Smooth muscle cell (in vitro differentiated cells): ENCODE measurements at regions not wholly inside any gene's neighbourhood (a gene's known extent, or its start where the extent isn't known, plus 50 kb on each side); places are given as distances from the start of the nearest gene placed in this dataset.

Experiments used
- DNase-seq: peaks from one replicate; lab custom pipeline; 2025; ENCODE audit not compliant: unreplicated experiment; lab: John Stamatoyannopoulos, UW
- H2AFZ ChIP-seq: fragments of 200-600 bp; sonication (generic); 2 replicates; pipeline ENCODE4 v1.6.0; 2016; ENCODE audit warnings: antibody characterized with exemption, low read depth, mild to moderate bottlenecking
- H3F3A ChIP-seq: fragments of 200-600 bp; sonication (generic); 2 replicates; pipeline ENCODE4 v1.6.0; 2017; ENCODE audit warnings: antibody characterized with exemption, low read depth
- H3K27ac ChIP-seq: fragments of 200-600 bp; sonication (generic); 2 replicates; pipeline ENCODE4 v1.5.1; 2016; ENCODE audit warnings: low read depth, mild to moderate bottlenecking
- H3K27me3 ChIP-seq: fragments of 200-600 bp; sonication (generic); 2 replicates; pipeline ENCODE4 v1.6.1; 2016; ENCODE audit warnings: low read depth, mild to moderate bottlenecking
- H3K36me3 ChIP-seq: fragments of 200-600 bp; sonication (generic); 2 replicates; pipeline ENCODE4 v1.5.1; 2016; ENCODE audit warnings: low read depth
- H3K4me1 ChIP-seq: fragments of 200-600 bp; sonication (generic); 2 replicates; pipeline ENCODE4 v1.5.1; 2016; ENCODE audit warnings: low read depth
- H3K4me2 ChIP-seq: fragments of 200-600 bp; sonication (generic); 2 replicates; pipeline ENCODE4 v1.6.0; 2016; ENCODE audit warnings: mild to moderate bottlenecking
- H3K4me3 ChIP-seq: fragments of 200-600 bp; sonication (generic); 2 replicates; pipeline ENCODE4 v1.5.1; 2016; ENCODE audit warnings: mild to moderate bottlenecking
- H3K79me2 ChIP-seq: fragments of 200-600 bp; sonication (generic); 2 replicates; pipeline ENCODE4 v1.6.0; 2016; ENCODE audit warnings: low read depth, mild to moderate bottlenecking
- H3K9ac ChIP-seq: fragments of 200-600 bp; sonication (generic); 2 replicates; pipeline ENCODE4 v1.6.0; 2016; ENCODE audit warnings: low read depth
- H3K9me3 ChIP-seq: fragments of 200-600 bp; sonication (generic); replicated peaks from 2 replicates; pipeline ENCODE4 v1.5.1; 2016; ENCODE audit warnings: low read depth
- H4K20me1 ChIP-seq: fragments of 200-600 bp; sonication (generic); 2 replicates; pipeline ENCODE4 v1.6.0; 2016; ENCODE audit warnings: low read depth
- WGBS: methylation state at CpG from one replicate; pipeline ENCODE4 v1.1.7; 2016; ENCODE audit warnings: low lambda C conversion rate; 5-methylcytosine and 5-hydroxymethylcytosine counted together
- TF ChIP-seq, protein P1 (sequence below): fragments of 200-600 bp; sonication (generic); IDR thresholded peaks from 2 replicates; pipeline ENCODE4 v1.5.1; 2017; ENCODE audit warnings: borderline replicate concordance, mild to moderate bottlenecking, antibody characterized with exemption; ENCODE audit not compliant: insufficient read depth, poor library complexity, severe bottlenecking

DNA sequence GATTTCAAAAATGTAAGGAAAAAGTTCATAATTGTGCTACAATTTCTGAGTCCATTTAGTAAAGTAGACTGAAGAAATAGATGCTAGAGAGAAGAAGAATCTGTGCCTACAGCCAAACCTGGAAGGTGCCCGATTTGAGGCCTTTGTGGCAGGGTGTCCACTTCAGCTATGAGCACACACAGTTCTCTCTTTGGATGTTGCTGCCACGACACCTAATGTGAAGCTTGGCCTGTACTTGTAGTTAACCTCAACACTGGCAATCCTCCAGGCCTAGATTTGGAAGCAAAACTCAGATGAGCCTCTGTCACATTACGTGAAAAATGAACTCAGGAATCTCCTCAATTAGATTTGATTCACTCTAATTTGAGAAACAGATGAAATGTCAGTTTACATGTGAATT lies 90.1 kb upstream of the LRP1B start:
- Histone ChIP-seq H3K27ac (no peak overlapping the region), H3K4me1 (no peaks in the 10 kb centered on the region), H3K4me2 (no peak overlapping the region), H3K9me3 (no peaks in the 10 kb centered on the region), H3F3A (no peaks in the 10 kb centered on the region), H3K9ac (no peak overlapping the region), H3K27me3 (no peaks in the 10 kb centered on the region), H2AFZ (no peak overlapping the region), H4K20me1 (no peaks in the 10 kb centered on the region), H3K4me3 (no peak overlapping the region), H3K36me3 (no peaks in the 10 kb centered on the region), H3K79me2 (no peaks in the 10 kb centered on the region)
- DNase-seq = no peak
- WGBS = 59% methylated on average over 3 of the region's 3 CpGs
- TF ChIP-seq, protein P1, sequence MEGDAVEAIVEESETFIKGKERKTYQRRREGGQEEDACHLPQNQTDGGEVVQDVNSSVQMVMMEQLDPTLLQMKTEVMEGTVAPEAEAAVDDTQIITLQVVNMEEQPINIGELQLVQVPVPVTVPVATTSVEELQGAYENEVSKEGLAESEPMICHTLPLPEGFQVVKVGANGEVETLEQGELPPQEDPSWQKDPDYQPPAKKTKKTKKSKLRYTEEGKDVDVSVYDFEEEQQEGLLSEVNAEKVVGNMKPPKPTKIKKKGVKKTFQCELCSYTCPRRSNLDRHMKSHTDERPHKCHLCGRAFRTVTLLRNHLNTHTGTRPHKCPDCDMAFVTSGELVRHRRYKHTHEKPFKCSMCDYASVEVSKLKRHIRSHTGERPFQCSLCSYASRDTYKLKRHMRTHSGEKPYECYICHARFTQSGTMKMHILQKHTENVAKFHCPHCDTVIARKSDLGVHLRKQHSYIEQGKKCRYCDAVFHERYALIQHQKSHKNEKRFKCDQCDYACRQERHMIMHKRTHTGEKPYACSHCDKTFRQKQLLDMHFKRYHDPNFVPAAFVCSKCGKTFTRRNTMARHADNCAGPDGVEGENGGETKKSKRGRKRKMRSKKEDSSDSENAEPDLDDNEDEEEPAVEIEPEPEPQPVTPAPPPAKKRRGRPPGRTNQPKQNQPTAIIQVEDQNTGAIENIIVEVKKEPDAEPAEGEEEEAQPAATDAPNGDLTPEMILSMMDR = no peak

DNA sequence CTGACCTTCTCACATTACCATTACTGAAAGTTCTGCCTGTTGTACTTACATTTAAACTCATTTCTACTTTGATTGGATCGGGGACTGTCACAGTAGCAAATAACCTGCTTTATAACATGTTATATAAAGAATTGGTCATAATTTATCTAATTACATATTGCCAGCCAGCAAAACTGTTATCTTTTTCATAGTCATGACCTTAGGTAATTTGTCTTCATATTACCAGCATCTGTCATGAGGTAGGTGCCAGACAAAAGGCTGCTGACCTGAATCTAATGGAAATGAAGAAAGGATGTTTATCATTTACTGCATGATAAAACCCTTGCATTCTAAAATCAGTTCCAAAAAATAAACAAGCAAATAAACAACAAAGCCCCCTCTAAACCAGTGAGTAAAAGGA lies 89.4 kb upstream of the LRP1B start:
- Histone ChIP-seq H3K4me2 (no peak overlapping the region), H3K9ac (no peak overlapping the region), H4K20me1 (no peaks in the 10 kb centered on the region), H3K79me2 (no peaks in the 10 kb centered on the region), H3K4me1 (no peaks in the 10 kb centered on the region), H3K36me3 (no peaks in the 10 kb centered on the region), H3K9me3 (no peaks in the 10 kb centered on the region), H3K27me3 (no peaks in the 10 kb centered on the region), H3K4me3 (no peak overlapping the region), H2AFZ (no peak overlapping the region), H3F3A (no peaks in the 10 kb centered on the region), H3K27ac (no peak overlapping the region)
- TF ChIP-seq, protein P1 = no peak
- 87% methylated on average over 1 of the region's 1 CpG for WGBS
- no peak for DNase-seq

DNA sequence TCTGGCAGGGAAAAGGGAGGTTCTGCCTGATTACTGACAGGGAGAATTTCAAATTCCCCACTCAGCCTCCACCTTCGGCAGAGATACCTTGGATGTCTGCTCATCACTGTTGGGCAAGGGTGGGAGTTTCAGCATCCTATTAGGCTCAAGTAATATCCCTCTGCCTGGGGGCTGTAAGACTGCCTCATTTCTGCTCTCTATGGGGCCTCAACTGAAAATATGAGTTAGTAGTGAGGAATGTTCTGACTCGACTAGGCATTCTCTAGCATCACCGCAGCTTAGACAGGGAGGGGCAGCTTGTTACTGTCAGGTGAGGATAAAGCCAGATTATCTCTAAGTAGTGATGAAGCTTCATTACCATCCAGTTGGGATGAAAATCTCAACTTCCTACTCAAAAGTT lies 87.7 kb upstream of the LRP1B start:
- H3K4me3 ChIP-seq = no peak overlapping the region
- no peaks in the 10 kb centered on the region for H3K27me3 ChIP-seq
- WGBS = 33% methylated on average over 3 of the region's 3 CpGs
- peak overlapping the region; percentile 83 for H3K27ac ChIP-seq
- no peaks in the 10 kb centered on the region for H3K4me1 ChIP-seq
- no peak for DNase-seq
- no peaks in the 10 kb centered on the region for H4K20me1 ChIP-seq
- H3K9me3 ChIP-seq = no peaks in the 10 kb centered on the region
- H3K36me3 ChIP-seq = no peaks in the 10 kb centered on the region
- H3K4me2 ChIP-seq = no peak overlapping the region
- H3K9ac ChIP-seq = peak overlapping the region; percentile 19
- H3K79me2 ChIP-seq = no peaks in the 10 kb centered on the region
- H3F3A ChIP-seq = no peaks in the 10 kb centered on the region
- no peak overlapping the region for H2AFZ ChIP-seq
- TF ChIP-seq, protein P1 = no peak

DNA sequence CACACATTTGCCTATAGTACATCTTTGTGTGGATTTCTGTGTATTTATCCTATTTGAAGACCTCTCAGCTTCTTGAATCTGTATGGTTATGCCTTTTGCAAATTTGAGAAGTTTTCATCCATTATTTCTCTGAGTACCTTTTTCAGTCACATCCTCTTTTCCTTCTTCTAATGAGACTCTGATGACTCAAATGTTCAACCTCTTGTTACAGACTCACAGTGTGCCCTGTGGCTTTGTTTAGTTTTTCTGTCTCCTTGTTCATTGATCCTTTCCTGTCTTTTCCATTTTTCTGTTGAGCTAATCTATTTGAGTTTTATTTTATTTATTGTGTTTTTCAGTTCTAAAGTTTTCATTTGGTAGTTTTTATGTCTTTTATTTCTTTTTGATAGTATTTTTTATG lies 87.0 kb upstream of the LRP1B start:
- no peaks in the 10 kb centered on the region for H3K36me3 ChIP-seq
- no peak overlapping the region for H3K4me3 ChIP-seq
- H3K9me3 ChIP-seq = no peaks in the 10 kb centered on the region
- H2AFZ ChIP-seq = no peak overlapping the region
- H3K79me2 ChIP-seq = no peaks in the 10 kb centered on the region
- H3K27ac ChIP-seq = peak overlapping the region; percentile 83
- DNase-seq = no peak
- H3K4me1 ChIP-seq = no peaks in the 10 kb centered on the region
- peak overlapping the region; percentile 19 for H3K9ac ChIP-seq
- TF ChIP-seq, protein P1 = no peak
- no peaks in the 10 kb centered on the region for H3F3A ChIP-seq
- no peaks in the 10 kb centered on the region for H3K27me3 ChIP-seq
- H4K20me1 ChIP-seq = no peaks in the 10 kb centered on the region
- H3K4me2 ChIP-seq = no peak overlapping the region
